Osteoblast (primary cell): ENCODE measurements at regions not wholly inside any gene's neighbourhood (a gene's known extent, or its start where the extent isn't known, plus 50 kb on each side); places are given as distances from the start of the nearest gene placed in this dataset.
"Not testable (repeated sequence)": the region's sequence is repeated elsewhere in the genome, so short reads cannot be mapped to it uniquely, and the experiment has no call there.

Experiments used
- DNase-seq: peaks from one replicate; pipeline ENCODE4 v3.0.0; 2011; ENCODE audit warnings: low spot score, mixed read lengths; ENCODE audit not compliant: insufficient read length; ENCODE audit errors: missing footprints
- H2AFZ ChIP-seq: 2 replicates; pipeline ENCODE4 v1.6.0; 2011; ENCODE audit warnings: mild to moderate bottlenecking, low read length
- H3K27ac ChIP-seq: 2 replicates; pipeline ENCODE4 v1.5.1; 2011; ENCODE audit warnings: mild to moderate bottlenecking, low read depth, low read length, moderate library complexity
- H3K27me3 ChIP-seq: 2 replicates; pipeline ENCODE4 v1.6.0; 2012; ENCODE audit warnings: mild to moderate bottlenecking, control low read depth, inconsistent platforms, low read length, moderate library complexity; ENCODE audit not compliant: insufficient read depth
- H3K36me3 ChIP-seq: 2 replicates; pipeline ENCODE4 v1.5.1; 2011; ENCODE audit warnings: mild to moderate bottlenecking, low read length, control low read depth, moderate library complexity; ENCODE audit not compliant: insufficient read depth
- H3K4me1 ChIP-seq: 2 replicates; pipeline ENCODE4 v1.5.1; 2011; ENCODE audit warnings: mild to moderate bottlenecking, low read length, control low read depth, moderate library complexity; ENCODE audit not compliant: insufficient read depth
- H3K4me2 ChIP-seq: 2 replicates; pipeline ENCODE4 v1.6.0; 2011; ENCODE audit warnings: mild to moderate bottlenecking, low read length; ENCODE audit not compliant: insufficient read depth
- H3K4me3 ChIP-seq: fragments of 200-600 bp; sonication (generic); 3 replicates; pipeline ENCODE4 v1.5.1; 2012; ENCODE audit warnings: mild to moderate bottlenecking, low read length, inconsistent platforms; ENCODE audit not compliant: insufficient read depth
- H3K79me2 ChIP-seq: 2 replicates; pipeline ENCODE4 v1.6.0; 2012; ENCODE audit warnings: mild to moderate bottlenecking, low read length, control low read depth, inconsistent platforms; ENCODE audit not compliant: insufficient read depth
- H3K9me3 ChIP-seq: 2 replicates; pipeline ENCODE4 v1.5.1; 2011; ENCODE audit warnings: low read depth, low read length, control low read depth
- H4K20me1 ChIP-seq: 2 replicates; pipeline ENCODE4 v1.6.0; 2012; ENCODE audit warnings: mild to moderate bottlenecking, low read length, control low read depth; ENCODE audit not compliant: insufficient read depth
- TF ChIP-seq, protein P1 (sequence below): IDR thresholded peaks from 2 replicates; pipeline ENCODE4 v1.5.1; 2011; ENCODE audit warnings: mild to moderate bottlenecking, low read depth, low read length, moderate library complexity; ENCODE audit errors: extremely low read depth

- Histone ChIP-seq H3K36me3 (no peaks in the 10 kb centered on the region), H2AFZ (no peak overlapping the region), H4K20me1 (no peaks in the 10 kb centered on the region), H3K9me3 (no peaks in the 10 kb centered on the region), H3K27me3 (no peaks in the 10 kb centered on the region), H3K4me3 (no peak overlapping the region), H3K4me2 (no peak overlapping the region), H3K79me2 (no peaks in the 10 kb centered on the region), H3K27ac (no peak overlapping the region), H3K4me1 (no peaks in the 10 kb centered on the region)
- no peak for DNase-seq
- TF ChIP-seq, protein P1, sequence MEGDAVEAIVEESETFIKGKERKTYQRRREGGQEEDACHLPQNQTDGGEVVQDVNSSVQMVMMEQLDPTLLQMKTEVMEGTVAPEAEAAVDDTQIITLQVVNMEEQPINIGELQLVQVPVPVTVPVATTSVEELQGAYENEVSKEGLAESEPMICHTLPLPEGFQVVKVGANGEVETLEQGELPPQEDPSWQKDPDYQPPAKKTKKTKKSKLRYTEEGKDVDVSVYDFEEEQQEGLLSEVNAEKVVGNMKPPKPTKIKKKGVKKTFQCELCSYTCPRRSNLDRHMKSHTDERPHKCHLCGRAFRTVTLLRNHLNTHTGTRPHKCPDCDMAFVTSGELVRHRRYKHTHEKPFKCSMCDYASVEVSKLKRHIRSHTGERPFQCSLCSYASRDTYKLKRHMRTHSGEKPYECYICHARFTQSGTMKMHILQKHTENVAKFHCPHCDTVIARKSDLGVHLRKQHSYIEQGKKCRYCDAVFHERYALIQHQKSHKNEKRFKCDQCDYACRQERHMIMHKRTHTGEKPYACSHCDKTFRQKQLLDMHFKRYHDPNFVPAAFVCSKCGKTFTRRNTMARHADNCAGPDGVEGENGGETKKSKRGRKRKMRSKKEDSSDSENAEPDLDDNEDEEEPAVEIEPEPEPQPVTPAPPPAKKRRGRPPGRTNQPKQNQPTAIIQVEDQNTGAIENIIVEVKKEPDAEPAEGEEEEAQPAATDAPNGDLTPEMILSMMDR: no peak
Observed at GRCh38 chr6:82521861-82522260, 158.2 kb downstream of the TPBG start.

DNA sequence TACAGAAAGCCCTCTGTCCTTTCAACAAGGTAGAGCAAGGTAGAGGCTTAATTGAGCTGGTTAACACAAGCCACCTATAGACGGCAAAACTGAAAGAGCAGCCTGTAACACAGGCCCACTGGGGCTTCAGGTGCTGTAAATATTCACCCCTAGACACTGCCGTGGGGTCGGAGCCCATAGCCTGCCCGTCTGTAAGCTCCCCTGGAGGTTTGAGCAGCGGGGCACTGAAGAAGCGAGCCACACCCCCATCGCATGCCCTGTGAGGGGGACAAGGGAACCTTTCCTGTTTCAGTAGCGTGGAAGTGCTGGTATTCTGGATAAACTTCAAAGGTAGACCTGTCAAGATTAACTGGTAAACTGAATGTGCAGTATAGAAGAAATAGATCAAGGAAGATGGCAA is 160.4 kb downstream of the TPBG start:
- TF ChIP-seq, protein P1: no peak
- H3K36me3 ChIP-seq: no peaks in the 10 kb centered on the region
- no peak for DNase-seq

GRCh38 chr6:82525775-82526495 is 162.3 kb downstream of the TPBG start:
- Histone ChIP-seq H4K20me1 (no peaks in the 10 kb centered on the region), H3K27me3 (no peaks in the 10 kb centered on the region), H3K27ac (no peak overlapping the region), H2AFZ (no peak overlapping the region), H3K4me3 (no peak overlapping the region), H3K4me2 (no peak overlapping the region), H3K79me2 (no peaks in the 10 kb centered on the region), H3K36me3 (no peaks in the 10 kb centered on the region), H3K4me1 (no peaks in the 10 kb centered on the region), H3K9me3 (no peaks in the 10 kb centered on the region)
- no peak for DNase-seq
- TF ChIP-seq, protein P1: no peak

More for the DNA sequence above, 160.4 kb downstream of the TPBG start:
- Histone ChIP-seq H3K27me3 (no peaks in the 10 kb centered on the region), H3K4me2 (no peak overlapping the region), H3K27ac (no peak overlapping the region), H3K9me3 (no peaks in the 10 kb centered on the region), H4K20me1 (no peaks in the 10 kb centered on the region), H3K79me2 (no peaks in the 10 kb centered on the region), H3K4me3 (no peak overlapping the region), H3K4me1 (no peaks in the 10 kb centered on the region), H2AFZ (no peak overlapping the region)

- H3K4me2 ChIP-seq, H3K9me3 ChIP-seq, H3K36me3 ChIP-seq, H3K27me3 ChIP-seq, H3K27ac ChIP-seq, H2AFZ ChIP-seq, DNase-seq, H3K79me2 ChIP-seq, H4K20me1 ChIP-seq, H3K4me1 ChIP-seq, H3K4me3 ChIP-seq: not testable (repeated sequence)
Observed at GRCh38 chr6:82529960-82530460, 166.4 kb downstream of the TPBG start.
